GM04504 (cell line): ENCODE measurements at regions not wholly inside any gene's neighbourhood (a gene's known extent, or its start where the extent isn't known, plus 50 kb on each side); places are given as distances from the start of the nearest gene placed in this dataset.

Experiments used
- DNase-seq: peaks from one replicate; pipeline ENCODE4 v3.0.0-alpha.2; 2012; ENCODE audit warnings: low read depth

- DNase-seq = no peak
Observed at GRCh38 chr1:30419831-30420230, 303.6 kb downstream of the MATN1 start.

GRCh38 chr1:30418939-30419720 is 304.3 kb downstream of the MATN1 start:
- DNase-seq = no peak

- no peak for DNase-seq
Observed at GRCh38 chr1:30418061-30418938, 305.1 kb downstream of the MATN1 start.

- no peak for DNase-seq
Observed at GRCh38 chr1:30417701-30418046, 305.7 kb downstream of the MATN1 start.

GRCh38 chr1:30417001-30417700 is 306.2 kb downstream of the MATN1 start:
- no peak for DNase-seq

GRCh38 chr1:30416221-30416820 is 307.1 kb downstream of the MATN1 start:
- DNase-seq = no peak

GRCh38 chr1:30415171-30415940 is 308.0 kb downstream of the MATN1 start:
- no peak for DNase-seq

- no peak for DNase-seq
Observed at GRCh38 chr1:30414851-30415165, 308.6 kb downstream of the MATN1 start.

GRCh38 chr1:30414086-30414850 is 309.1 kb downstream of the MATN1 start:
- no peak for DNase-seq

- no peak for DNase-seq
Observed at GRCh38 chr1:30413606-30414005, 309.8 kb downstream of the MATN1 start.

- no peak for DNase-seq
Observed at GRCh38 chr1:30413111-30413440, 310.3 kb downstream of the MATN1 start.

- DNase-seq = no peak
Observed at GRCh38 chr1:30412241-30413110, 310.9 kb downstream of the MATN1 start.

- no peak for DNase-seq
Observed at GRCh38 chr1:30411206-30411605, 312.2 kb downstream of the MATN1 start.

GRCh38 chr1:30410153-30410851 is 313.1 kb downstream of the MATN1 start:
- DNase-seq = no peak

GRCh38 chr1:30409476-30410152 is 313.8 kb downstream of the MATN1 start:
- DNase-seq = no peak

- no peak for DNase-seq
Observed at GRCh38 chr1:30407865-30408580, 315.4 kb downstream of the MATN1 start.

- DNase-seq = no peak
Observed at GRCh38 chr1:30406996-30407864, 316.2 kb downstream of the MATN1 start.
